NCI-H748 (cell line): ENCODE measurements at regions not wholly inside any gene's neighbourhood (a gene's known extent, or its start where the extent isn't known, plus 50 kb on each side); places are given as distances from the start of the nearest gene placed in this dataset.
"Not testable (repeated sequence)": the region's sequence is repeated elsewhere in the genome, so short reads cannot be mapped to it uniquely, and the experiment has no call there.

Source experiments
- DNase-seq: peaks from one replicate; lab custom pipeline; 2025; ENCODE audit not compliant: unreplicated experiment; lab: John Stamatoyannopoulos, UW

GRCh38 chr20:12068121-12068520, 150.4 kb downstream of the BTBD3 start:
- no peak for DNase-seq

- no peak for DNase-seq
These were observed 151.5 kb downstream of the BTBD3 start for GRCh38 chr20:12069181-12069580.

GRCh38 chr20:12072221-12072953, 154.7 kb downstream of the BTBD3 start:
- no peak for DNase-seq

GRCh38 chr20:12072954-12073264, 155.2 kb downstream of the BTBD3 start:
- DNase-seq = no peak

GRCh38 chr20:12074111-12074655, 156.5 kb downstream of the BTBD3 start:
- no peak for DNase-seq

GRCh38 chr20:12076200-12076599, 158.5 kb downstream of the BTBD3 start:
- no peak for DNase-seq

- DNase-seq = no peak
These were observed 160.2 kb downstream of the BTBD3 start for GRCh38 chr20:12077875-12078274.

GRCh38 chr20:12079490-12079889, 161.8 kb downstream of the BTBD3 start:
- no peak for DNase-seq

GRCh38 chr20:12083269-12083668, 165.6 kb downstream of the BTBD3 start:
- DNase-seq = no peak

GRCh38 chr20:12084482-12084881, 166.8 kb downstream of the BTBD3 start:
- DNase-seq = no peak

- DNase-seq = no peak
These were observed 168.7 kb downstream of the BTBD3 start for GRCh38 chr20:12086359-12086758.

- no peak for DNase-seq
These were observed 173.2 kb downstream of the BTBD3 start for GRCh38 chr20:12090920-12091319.

- no peak for DNase-seq
These were observed 175.5 kb downstream of the BTBD3 start for GRCh38 chr20:12093057-12093796.

GRCh38 chr20:12093797-12094190, 176.1 kb downstream of the BTBD3 start:
- not testable (repeated sequence) for DNase-seq

- DNase-seq = no peak
These were observed 177.7 kb downstream of the BTBD3 start for GRCh38 chr20:12095180-12095920.

- DNase-seq = no peak
These were observed 180.7 kb downstream of the BTBD3 start for GRCh38 chr20:12098421-12098820.

- DNase-seq = no peak
These were observed 191.2 kb downstream of the BTBD3 start for GRCh38 chr20:12108846-12109245.

GRCh38 chr20:12110274-12110673, 192.6 kb downstream of the BTBD3 start:
- DNase-seq = no peak

GRCh38 chr20:12110711-12111110, 193.0 kb downstream of the BTBD3 start:
- DNase-seq = no peak

GRCh38 chr20:12111431-12112088, 193.9 kb downstream of the BTBD3 start:
- no peak for DNase-seq

GRCh38 chr20:12112089-12112474, 194.4 kb downstream of the BTBD3 start:
- no peak for DNase-seq
